HG03575 (cell line): ENCODE measurements at regions not wholly inside any gene's neighbourhood (a gene's known extent, or its start where the extent isn't known, plus 50 kb on each side); places are given as distances from the start of the nearest gene placed in this dataset.

ENCODE experiments used
- ATAC-seq: cut with Tn5 transposase; IDR thresholded peaks from one replicate; pipeline ENCODE4 v1.9.1; 2021; ENCODE audit not compliant: unreplicated experiment, insufficient number of reproducible peaks, low FRiP score; ENCODE audit errors: extremely low read depth

- ATAC-seq = no peak
Measured at GRCh38 chr4:13876940-13877339, 249.4 kb upstream of the BOD1L1 start.

GRCh38 chr4:13877626-13878025, 250.1 kb upstream of the BOD1L1 start:
- ATAC-seq = no peak

GRCh38 chr4:13881892-13882291, 254.4 kb upstream of the BOD1L1 start:
- no peak for ATAC-seq

GRCh38 chr4:13887010-13887409, 259.5 kb upstream of the BOD1L1 start:
- ATAC-seq = no peak

- ATAC-seq = no peak
Measured at GRCh38 chr4:13888112-13888511, 260.6 kb upstream of the BOD1L1 start.

- no peak for ATAC-seq
Measured at GRCh38 chr4:13891544-13891939, 264.0 kb upstream of the BOD1L1 start.

- no peak for ATAC-seq
Measured at GRCh38 chr4:13892739-13893105, 265.2 kb upstream of the BOD1L1 start.

GRCh38 chr4:13893211-13893610, 265.7 kb upstream of the BOD1L1 start:
- ATAC-seq = no peak

- no peak for ATAC-seq
Measured at GRCh38 chr4:13893987-13894386, 266.5 kb upstream of the BOD1L1 start.

GRCh38 chr4:13900780-13901179, 273.3 kb upstream of the BOD1L1 start:
- ATAC-seq = no peak

- ATAC-seq = no peak
Measured at GRCh38 chr4:13902146-13902545, 274.6 kb upstream of the BOD1L1 start.

- ATAC-seq = no peak
Measured at GRCh38 chr4:13903061-13903460, 275.5 kb upstream of the BOD1L1 start.

GRCh38 chr4:13903901-13904300, 276.4 kb upstream of the BOD1L1 start:
- no peak for ATAC-seq

GRCh38 chr4:13905543-13905942, 278.0 kb upstream of the BOD1L1 start:
- no peak for ATAC-seq

GRCh38 chr4:13906727-13907126, 279.2 kb upstream of the BOD1L1 start:
- ATAC-seq = no peak

- ATAC-seq = no peak
Measured at GRCh38 chr4:13907255-13907751, 279.8 kb upstream of the BOD1L1 start.

- no peak for ATAC-seq
Measured at GRCh38 chr4:13908455-13908854, 280.9 kb upstream of the BOD1L1 start.

- no peak for ATAC-seq
Measured at GRCh38 chr4:13910556-13910955, 283.0 kb upstream of the BOD1L1 start.

GRCh38 chr4:13911256-13911655, 283.7 kb upstream of the BOD1L1 start:
- no peak for ATAC-seq

- no peak for ATAC-seq
Measured at GRCh38 chr4:13912436-13912925, 285.0 kb upstream of the BOD1L1 start.

GRCh38 chr4:13912966-13913365, 285.4 kb upstream of the BOD1L1 start:
- no peak for ATAC-seq

GRCh38 chr4:13917015-13917414, 289.5 kb upstream of the BOD1L1 start:
- ATAC-seq = no peak
